Sciatic nerve (tissue), 2 donors: ENCODE measurements at regions not wholly inside any gene's neighbourhood (a gene's known extent, or its start where the extent isn't known, plus 50 kb on each side); places are given as distances from the start of the nearest gene placed in this dataset.
"Not testable (repeated sequence)": the region's sequence is repeated elsewhere in the genome, so short reads cannot be mapped to it uniquely, and the experiment has no call there.

Experiments used
- ATAC-seq: fragments of 200-7000 bp; cut with Tn5 transposase; one replicate; pipeline ENCODE4 v1.9.1; 2020; ENCODE audit warnings: mild to moderate bottlenecking, moderate library complexity
- DNase-seq: peaks from one replicate; pipeline ENCODE4 v3.0.0-alpha.2; 2020; ENCODE audit warnings: low spot score
- intact Hi-C: fragments of 100-400 bp; cut with DNase I; formaldehyde crosslinking; loops from one replicate; pipeline ENCODE4 v1.14.2; 2022
- donor health status: DM: no; HTN: no; CAD: no.
- donor health status: DM: no; HTN: no; CAD: no.

DNA sequence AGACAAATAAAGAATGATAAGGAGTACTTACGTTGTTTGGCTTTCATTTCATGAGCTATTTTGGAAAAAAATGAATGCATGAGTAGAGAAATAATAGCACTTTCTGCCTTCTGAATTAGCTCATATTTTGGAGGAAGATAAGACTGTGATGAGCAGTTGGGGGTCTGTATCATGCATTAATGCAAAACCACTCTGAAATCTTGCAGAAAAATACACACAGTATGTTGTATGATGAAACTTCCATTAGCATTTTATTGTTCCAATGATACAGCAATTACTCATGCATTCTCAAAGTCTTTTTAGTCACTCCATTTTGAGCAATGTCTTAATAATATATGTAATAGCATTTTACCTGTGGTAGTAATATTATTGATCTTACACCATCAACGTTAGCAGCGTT lies 571.0 kb downstream of the CDH8 start:
- intact Hi-C loops = no loop called here
- ATAC-seq = no peak
- no peak for DNase-seq

DNA sequence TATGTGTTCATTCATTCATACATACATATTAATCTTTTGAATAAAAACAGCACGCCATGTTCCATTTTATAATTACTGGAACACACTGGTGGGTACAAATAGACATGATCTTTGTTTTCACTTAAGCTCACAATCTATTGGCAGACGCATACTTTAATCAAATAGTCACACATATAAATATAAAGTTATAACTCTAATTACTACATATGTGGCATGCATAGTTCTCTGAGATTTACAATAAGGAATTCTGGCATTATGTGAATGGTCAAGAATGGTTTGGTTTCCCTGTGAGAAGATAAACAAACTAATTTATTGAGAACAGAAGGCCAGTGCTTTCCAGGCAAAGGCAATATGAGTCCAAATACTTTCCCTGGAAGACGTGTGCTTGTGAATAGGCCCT lies 576.2 kb downstream of the CDH8 start:
- no peak for ATAC-seq
- DNase-seq = no peak
- intact Hi-C loops = no loop called here

DNA sequence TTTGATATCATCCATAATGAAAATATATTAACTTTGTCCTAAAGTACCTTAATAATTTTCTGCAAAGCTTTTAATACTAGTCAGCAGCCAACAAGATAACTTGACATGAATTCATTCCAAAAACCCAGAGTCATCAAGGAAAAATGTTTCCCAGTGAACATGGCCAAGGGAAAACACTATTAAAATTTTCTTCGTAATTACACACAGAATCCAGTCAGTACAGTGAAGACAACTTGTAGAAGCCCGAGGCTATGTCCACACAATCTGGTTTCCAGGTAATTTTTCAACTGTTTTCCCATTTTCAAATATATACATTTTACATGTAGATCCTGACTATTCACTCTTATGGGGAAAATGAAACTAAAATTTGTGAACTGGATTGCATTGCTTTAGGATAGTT lies 600.9 kb downstream of the CDH8 start:
- intact Hi-C loops = no loop called here
- DNase-seq (no peak), ATAC-seq (no peak)

DNA sequence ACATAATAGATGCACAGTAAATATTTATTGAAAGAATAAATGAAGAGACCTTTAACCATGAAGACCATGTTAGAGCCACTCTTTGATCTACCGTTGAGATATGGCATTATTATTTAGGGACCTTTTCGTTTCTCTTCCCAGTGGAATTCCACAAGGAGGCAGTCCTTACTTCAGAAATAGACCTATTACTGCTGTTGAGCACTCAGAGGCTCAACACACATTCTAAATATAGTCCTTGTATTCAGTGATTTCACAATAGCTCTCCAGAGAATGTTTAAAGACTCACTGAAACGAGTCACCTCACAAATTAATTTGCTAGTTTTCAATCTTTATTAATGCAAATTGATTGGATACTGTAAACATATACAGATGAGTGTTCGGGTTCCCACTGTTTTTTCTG lies 603.8 kb downstream of the CDH8 start:
- intact Hi-C loops = no loop called here
- DNase-seq = no peak

DNA sequence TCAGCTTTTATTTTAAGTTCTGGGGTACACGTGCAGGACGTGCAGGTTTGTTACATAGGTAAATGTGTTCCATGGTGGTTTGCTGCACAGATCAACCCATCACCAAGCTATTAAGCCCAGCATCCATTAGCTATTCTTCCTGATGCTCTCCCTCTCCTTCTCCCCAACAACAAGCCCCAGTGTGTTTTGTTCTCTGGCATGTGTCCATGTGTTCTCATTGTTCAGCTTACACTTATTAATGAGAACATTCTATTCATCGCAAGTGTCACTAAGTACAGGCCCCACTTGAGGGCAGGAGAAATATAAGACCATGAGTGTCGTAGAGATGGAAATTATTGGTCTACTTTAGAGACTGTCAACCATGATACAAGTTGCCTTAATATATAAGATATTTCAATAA lies 615.1 kb downstream of the CDH8 start:
- DNase-seq = no peak
- no peak for ATAC-seq
- intact Hi-C loops = no loop called here

More for the DNA sequence above, 603.8 kb downstream of the CDH8 start:
- no peak for ATAC-seq

DNA sequence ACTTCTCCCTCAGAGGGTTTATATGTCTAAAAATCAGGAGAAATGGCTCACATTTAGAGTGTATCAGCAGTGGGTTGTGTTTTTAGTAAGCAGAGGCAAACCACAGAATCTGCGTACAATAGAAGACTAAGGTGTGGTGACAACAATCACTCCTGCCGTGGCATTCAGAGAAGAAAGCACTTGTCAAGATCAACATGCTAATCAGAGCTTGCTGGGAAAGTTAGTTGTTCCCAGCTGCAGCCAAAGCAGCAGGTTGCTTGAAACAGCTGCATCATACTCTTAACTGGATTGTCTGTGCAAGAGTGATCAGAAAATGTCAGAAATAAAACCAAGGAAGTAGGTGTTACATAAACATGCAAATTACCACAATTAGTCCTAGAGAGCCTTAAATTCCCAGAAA lies 616.4 kb downstream of the CDH8 start:
- ATAC-seq (no peak), DNase-seq (no peak)
- intact Hi-C loops = no loop called here

DNA sequence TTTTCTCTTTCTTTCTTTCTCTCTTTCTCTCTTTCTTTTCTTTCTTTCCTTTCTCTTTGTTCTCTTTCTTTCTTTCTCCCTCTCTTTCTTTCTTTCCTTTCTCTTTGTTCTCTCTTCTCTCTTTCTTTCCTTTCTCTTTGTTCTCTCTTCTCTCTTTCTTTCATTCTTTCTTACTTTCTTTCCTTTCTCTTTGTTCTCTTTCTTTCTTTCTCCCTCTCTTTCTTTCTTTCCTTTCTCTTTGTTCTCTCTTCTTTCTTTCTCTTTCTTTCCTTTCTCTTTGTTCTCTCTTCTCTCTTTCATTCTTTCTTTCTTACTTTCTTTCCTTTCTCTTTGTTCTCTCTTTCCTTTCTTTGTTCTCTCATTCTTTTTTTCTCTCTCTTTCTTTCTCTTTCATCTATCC lies 617.4 kb downstream of the CDH8 start:
- intact Hi-C loops, ATAC-seq: not testable (repeated sequence)

DNA sequence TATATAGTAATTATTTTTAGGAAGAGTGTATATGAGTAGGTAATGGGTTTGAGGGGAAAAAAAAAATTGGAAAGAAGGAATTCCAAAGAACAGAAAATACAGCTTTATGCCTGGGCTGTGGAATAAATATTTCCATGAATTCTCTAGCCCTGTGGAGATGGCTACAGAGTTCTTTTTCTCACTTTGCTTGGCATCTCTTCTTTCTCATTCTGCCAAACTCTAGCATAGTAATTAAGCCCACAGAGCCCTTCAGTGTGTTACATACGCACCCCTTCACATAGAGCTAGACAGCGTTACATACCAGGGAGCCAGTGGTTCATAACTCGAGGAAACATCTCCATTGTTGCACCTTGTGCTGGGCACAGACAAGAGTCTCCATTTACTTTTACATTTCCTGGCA lies 621.1 kb downstream of the CDH8 start:
- intact Hi-C loops = no loop called here
- no peak for ATAC-seq
- DNase-seq = no peak

More for the DNA sequence above, 617.4 kb downstream of the CDH8 start:
- not testable (repeated sequence) for DNase-seq

DNA sequence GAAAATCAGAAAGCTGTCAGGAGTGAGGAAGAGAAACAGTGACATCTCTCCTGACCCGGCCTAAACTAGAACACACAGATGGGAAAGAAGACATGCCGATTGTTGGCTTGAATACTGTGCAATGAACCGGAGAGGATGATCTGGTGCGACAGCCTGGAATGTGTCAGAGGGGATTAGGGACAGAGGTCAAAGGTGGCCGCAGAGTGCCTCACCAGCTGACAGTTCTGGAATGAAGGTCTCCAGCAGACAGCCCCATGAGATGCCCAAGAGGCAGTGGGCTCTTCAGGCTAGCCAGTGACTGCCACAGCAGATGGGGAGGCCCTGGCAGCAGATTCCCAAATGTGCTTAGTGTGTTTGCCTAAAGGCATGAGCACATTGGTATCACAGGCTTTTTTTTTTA lies 623.2 kb downstream of the CDH8 start:
- ATAC-seq (no peak), DNase-seq (no peak)
- intact Hi-C loops = no loop called here

DNA sequence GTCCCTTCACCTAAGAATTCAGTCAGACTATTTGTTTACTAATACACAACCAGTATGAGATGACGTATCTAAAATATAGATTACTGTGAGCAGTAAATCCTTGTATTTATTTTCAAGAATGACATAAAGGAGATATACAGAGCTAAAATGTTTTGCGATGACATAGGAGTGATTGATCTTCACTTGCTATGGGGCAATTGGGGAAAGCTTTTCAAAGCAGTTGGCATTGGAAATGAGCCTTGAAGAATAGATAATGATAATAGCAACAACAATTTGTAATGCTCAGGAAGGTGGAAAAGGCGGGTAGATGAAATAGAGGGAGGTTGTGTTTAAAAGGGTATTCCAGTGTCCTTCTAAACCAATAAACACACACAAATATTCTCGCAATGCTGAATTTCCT lies 623.7 kb downstream of the CDH8 start:
- no peak for DNase-seq
- intact Hi-C loops = no loop called here
- ATAC-seq = no peak

DNA sequence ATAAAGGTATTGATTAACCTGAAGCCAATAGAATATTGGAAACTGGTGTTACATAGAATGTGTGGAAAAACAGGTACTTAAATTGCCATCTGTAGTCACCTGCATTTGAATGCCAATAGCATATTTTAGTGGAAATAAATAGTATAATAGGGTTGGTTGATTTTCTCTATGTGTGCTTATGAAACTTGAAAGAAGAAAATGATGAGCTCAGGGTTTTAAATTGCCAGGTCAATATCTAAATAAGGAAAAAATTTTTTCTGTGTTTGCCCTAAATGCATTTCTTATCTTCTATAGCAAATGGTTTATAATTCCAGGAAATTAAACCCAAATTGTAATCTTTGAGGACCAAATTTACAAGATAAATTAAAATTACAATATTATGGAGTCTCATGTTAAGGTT lies 626.6 kb downstream of the CDH8 start:
- DNase-seq (no peak), ATAC-seq (no peak)
- intact Hi-C loops = no loop called here

DNA sequence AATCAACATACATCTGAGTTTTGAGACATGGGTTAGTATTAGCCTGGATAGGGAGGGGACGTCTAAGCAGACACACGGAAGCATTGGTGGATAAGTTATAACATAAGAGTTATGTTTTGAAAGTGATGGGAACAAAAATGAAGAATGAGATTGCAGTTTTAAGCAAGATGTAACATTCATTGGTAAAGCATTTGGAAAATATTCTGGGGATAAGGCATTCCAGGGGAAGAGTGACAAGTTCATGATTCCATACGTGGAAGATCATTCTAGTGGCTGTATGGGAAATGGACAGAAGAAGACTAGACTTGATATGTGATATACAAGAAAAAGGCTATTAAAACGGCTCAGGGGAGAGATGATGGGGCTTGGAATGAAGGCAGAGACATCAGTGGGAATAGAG lies 632.9 kb downstream of the CDH8 start:
- ATAC-seq = no peak
- intact Hi-C loops = no loop called here

DNA sequence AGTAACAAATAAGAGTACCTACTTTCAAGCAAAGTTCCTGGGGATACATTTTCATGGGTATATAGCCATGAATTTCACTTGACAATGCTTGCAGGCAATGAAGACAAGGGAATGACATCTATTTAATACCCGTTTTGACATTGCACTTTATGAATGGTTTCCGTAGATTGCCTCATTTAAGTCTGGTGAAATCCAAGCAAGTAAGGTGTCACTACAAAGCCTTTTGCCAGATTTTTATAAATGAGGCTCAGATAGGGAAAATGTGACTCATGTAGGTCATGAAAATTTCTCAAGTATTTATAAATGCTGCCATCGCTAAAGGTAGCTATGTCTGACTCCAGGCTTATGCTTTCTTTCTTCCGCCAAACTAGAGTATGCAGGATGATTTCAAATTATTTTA lies 644.3 kb downstream of the CDH8 start:
- ATAC-seq (no peak), DNase-seq (no peak)
- intact Hi-C loops = no loop called here

More for the DNA sequence above, 632.9 kb downstream of the CDH8 start:
- DNase-seq = no peak

DNA sequence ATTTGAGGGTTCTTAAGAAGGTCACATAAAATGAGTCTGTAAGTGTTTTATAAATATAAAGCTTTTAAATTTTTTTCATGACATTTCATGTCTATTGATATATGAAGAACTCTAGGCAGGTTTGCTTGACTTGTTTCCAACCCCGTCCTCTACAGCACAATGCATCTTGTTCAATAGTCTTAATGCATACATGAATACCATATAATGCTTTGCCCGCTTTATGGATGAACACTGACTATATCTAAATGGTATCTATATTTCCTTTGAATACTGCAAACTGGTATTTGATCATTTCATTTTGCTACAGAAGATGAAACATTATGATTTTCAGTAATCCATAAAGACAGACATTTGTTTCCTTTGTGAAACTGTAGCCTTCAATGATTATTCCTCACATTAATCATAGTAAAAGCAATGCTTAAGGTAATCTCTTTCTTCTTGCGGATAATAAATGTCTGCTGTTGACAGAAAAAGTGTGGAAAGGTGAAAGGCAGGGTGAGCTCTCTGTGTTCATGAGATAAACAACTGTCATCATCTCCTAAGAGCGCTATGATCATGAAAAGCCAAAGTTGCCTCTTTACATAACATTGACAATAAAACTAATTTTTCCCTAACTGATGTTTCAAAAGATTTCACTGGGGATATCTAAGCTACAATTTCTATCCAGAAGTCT lies 645.1 kb downstream of the CDH8 start:
- intact Hi-C loops = no loop called here
- ATAC-seq (no peak), DNase-seq (no peak)

DNA sequence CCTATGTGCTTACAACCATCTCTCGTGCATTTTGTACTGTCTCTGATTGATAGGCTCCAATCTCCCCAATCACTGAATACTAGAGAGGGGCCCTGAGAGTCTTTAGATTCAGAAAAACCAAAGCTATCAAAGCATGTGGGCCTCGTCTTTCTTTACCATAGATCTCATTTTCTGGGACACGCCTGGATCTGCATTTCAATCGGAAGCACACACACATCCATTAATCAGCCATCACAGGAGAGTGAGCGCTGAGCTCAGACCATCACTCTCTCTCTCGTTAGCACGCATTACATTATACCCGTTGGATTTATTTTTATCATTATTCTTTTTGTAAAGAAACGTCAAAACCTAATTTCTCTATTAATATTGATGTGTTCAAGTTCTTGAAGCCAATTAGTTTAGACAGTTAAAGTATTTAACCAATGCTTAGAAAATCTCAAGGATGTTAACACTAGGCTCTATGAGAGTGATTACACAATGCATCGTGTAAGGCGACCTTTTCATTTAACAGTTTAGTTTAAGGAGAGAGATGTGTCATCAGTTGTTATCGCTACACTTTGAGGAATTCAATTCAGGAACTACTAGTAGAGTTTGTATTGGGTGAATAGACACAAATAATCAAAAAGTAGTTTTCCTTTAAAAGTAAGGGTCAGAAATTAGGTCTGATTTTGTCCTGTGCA lies 650.7 kb downstream of the CDH8 start:
- intact Hi-C loops = no loop called here
- no peak for DNase-seq
- no peak for ATAC-seq

DNA sequence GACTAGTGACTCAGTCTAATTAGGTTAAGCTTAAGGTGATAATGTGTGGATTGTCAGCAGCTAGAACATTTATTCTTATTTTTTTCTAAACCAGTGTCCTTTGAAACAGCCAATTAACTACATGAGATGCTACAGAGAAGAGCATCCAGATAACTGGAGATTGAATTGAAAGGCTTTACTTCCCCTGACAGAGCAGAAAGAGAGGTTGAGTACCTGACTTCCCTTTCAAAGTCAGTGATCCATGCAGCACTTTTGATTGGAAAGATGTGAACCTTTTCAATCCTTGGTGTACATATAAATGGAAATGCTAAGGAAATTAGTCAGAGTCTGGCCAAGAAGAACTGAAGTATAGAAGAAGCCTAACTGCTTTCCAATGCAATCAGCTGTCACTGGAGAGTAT lies 653.8 kb downstream of the CDH8 start:
- intact Hi-C loops = no loop called here
- ATAC-seq (no peak), DNase-seq (no peak)

DNA sequence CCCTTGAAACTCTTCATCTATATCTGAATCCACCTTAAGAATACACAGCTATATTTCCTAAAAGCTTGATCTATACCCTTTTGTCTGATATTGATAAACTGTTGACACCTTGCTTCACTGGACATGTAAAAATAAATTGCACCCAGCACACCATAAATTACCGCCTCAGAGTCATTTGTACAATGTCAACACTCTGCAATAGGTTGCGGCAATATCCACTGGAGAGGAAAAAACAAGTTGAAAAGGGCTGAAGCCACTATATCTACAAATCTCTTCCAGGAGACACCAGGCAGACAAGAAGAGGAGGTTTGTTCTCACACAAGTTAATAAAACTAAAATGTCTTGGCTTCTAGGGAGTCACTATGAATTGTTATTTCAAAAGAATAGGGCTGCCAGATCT lies 656.9 kb downstream of the CDH8 start:
- DNase-seq = no peak
- intact Hi-C loops = no loop called here
- no peak for ATAC-seq

DNA sequence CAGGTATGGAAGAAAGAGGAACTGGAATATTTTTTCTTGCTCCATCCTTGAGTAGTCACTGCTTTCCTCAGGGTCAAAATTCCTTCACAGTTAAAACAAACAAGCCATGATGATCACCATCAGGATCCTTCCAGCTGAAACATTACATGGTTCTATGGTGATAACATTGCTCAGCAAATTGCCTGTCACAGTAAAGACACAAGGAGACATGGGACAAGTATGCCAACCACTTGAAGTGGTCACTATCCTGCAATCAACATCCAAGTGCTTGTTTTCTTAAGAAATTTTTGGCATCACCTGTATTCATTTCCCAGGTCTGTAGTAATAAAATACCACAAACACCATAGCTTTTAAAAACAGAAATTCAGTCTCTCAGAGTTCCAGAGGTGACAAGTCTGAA lies 662.2 kb downstream of the CDH8 start:
- ATAC-seq = no peak
- intact Hi-C loops = no loop called here
- no peak for DNase-seq

DNA sequence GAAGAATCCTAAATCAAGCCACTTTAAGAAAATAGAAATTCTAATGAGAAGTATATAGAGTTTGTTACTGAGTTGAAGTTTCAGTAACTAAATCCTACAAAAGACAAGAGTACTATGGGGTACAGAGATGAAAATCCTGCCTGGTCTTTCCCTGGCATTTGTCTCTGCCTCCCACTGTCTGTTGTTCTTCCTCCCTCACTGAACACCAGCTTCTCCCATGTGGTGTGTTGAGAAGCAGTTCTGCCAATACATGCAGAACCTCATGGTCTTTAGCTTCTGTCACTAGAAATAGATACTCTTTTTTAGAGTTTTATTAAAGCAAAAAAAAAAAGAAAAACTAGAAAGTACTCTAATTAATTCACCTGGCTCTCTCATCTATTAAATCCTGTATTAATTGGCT lies 664.4 kb downstream of the CDH8 start:
- no peak for DNase-seq
- intact Hi-C loops = no loop called here
- ATAC-seq = no peak

DNA sequence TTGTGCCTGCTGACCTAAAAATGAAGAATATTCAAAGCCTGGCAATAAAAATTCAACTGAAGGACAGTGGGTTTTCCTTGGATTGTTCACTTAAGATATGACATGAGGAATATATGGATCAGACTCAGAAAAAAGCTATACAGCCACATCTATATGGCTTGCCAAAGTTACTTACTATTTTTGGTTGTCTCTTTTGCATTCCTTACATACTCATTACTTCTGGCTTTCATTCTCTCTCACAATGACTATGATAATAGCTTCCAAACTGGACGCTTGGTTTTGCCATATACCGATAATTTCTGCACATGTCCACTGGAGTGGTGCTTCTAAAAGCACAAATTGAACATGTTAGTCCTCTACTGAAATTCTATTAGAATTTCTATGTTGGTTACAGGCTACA lies 664.9 kb downstream of the CDH8 start:
- intact Hi-C loops = no loop called here
- ATAC-seq (no peak), DNase-seq (no peak)

DNA sequence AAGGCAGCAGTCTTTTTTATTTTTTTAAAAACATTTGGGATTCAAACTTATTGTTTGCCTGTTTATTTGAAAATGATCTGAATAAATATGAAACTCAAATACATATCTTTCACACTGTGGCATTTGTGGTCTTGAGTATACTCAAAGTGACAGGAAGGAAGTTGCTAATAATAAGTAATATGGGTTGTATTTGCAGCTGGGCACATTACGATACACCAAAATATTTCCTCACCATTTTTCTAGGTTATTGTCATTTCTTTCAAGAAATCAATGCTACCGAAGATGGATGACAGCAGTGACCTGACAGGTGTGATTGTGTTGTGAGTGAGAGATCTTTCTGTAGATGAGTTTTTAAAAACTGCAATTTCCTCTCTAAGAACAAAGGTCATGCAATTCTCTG lies 665.7 kb downstream of the CDH8 start:
- ATAC-seq (no peak), DNase-seq (no peak)
- intact Hi-C loops = no loop called here
